ENCODE measurements at regions not wholly inside any gene's neighbourhood (a gene's known extent, or its start where the extent isn't known, plus 50 kb on each side); places are given as distances from the start of the nearest gene placed in this dataset.

- no peak for TF ChIP-seq CTCF (IDR thresholded peaks at IDR 0.05)
- TF ChIP-seq POLR2A (IDR thresholded peaks at IDR 0.05) = no peak
- TF ChIP-seq POLR2AphosphoS5 (IDR thresholded peaks at IDR 0.05) = no peak
Measured at GRCh38 chr14:42802346-42802745, 1195.7 kb downstream of the LRFN5 start.
